Mesendoderm (in vitro differentiated cells): ENCODE measurements at regions not wholly inside any gene's neighbourhood (a gene's known extent, or its start where the extent isn't known, plus 50 kb on each side); places are given as distances from the start of the nearest gene placed in this dataset.

Experiments
- DNase-seq: peaks from one replicate; pipeline ENCODE4 v3.0.0; 2013
- H2AK5ac ChIP-seq: 2 replicates; pipeline ENCODE4 v1.6.1; 2013; ENCODE audit warnings: low read length, inconsistent platforms
- H2BK120ac ChIP-seq: 2 replicates; pipeline ENCODE4 v1.6.1; 2013; ENCODE audit warnings: low read depth, mild to moderate bottlenecking, low read length, moderate library complexity, mixed read lengths
- H2BK15ac ChIP-seq: replicated peaks from 2 replicates; pipeline ENCODE4 v1.6.1; 2013; ENCODE audit warnings: low read depth, mild to moderate bottlenecking, moderate library complexity
- H2BK5ac ChIP-seq: 2 replicates; pipeline ENCODE4 v1.6.1; 2013; ENCODE audit warnings: low read length, inconsistent platforms
- H3K18ac ChIP-seq: 2 replicates; pipeline ENCODE4 v1.6.1; 2013; ENCODE audit warnings: mild to moderate bottlenecking, low read length, mixed read lengths
- H3K23ac ChIP-seq: one replicate; pipeline ENCODE4 v1.6.1; 2013; ENCODE audit warnings: low read length
- H3K27ac ChIP-seq: 2 replicates; pipeline ENCODE4 v1.5.1; 2013; ENCODE audit warnings: low read depth, mild to moderate bottlenecking, inconsistent platforms, low read length, moderate library complexity
- H3K27me3 ChIP-seq: 2 replicates; pipeline ENCODE4 v1.6.1; 2013; ENCODE audit warnings: low read length, control low read depth, mild to moderate bottlenecking, inconsistent platforms; ENCODE audit not compliant: insufficient read depth, poor library complexity
- H3K36me3 ChIP-seq: 2 replicates; pipeline ENCODE4 v1.6.1; 2013; ENCODE audit warnings: low read length, inconsistent platforms; ENCODE audit not compliant: control insufficient read depth, insufficient read depth
- H3K4ac ChIP-seq: one replicate; pipeline ENCODE4 v1.6.1; 2013; ENCODE audit warnings: low read depth, mild to moderate bottlenecking, low read length, moderate library complexity
- H3K4me1 ChIP-seq: 2 replicates; pipeline ENCODE4 v1.6.1; 2013; ENCODE audit warnings: low read depth, low read length, inconsistent platforms; ENCODE audit not compliant: control insufficient read depth
- H3K4me2 ChIP-seq: 2 replicates; pipeline ENCODE4 v1.6.1; 2013; ENCODE audit warnings: low read length
- H3K4me3 ChIP-seq: 2 replicates; pipeline ENCODE4 v1.5.1; 2013; ENCODE audit warnings: mild to moderate bottlenecking, low read length
- H3K56ac ChIP-seq: one replicate; pipeline ENCODE4 v1.6.1; 2013; ENCODE audit warnings: low read length
- H3K79me1 ChIP-seq: 2 replicates; pipeline ENCODE4 v1.6.1; 2013; ENCODE audit warnings: low read length, inconsistent platforms
- H3K79me2 ChIP-seq: 2 replicates; pipeline ENCODE4 v1.6.1; 2013; ENCODE audit warnings: mild to moderate bottlenecking, low read length; ENCODE audit not compliant: control insufficient read depth, insufficient read depth
- H3K9ac ChIP-seq: 2 replicates; pipeline ENCODE4 v1.6.1; 2013; ENCODE audit warnings: low read length, inconsistent platforms
- H4K5ac ChIP-seq: one replicate; pipeline ENCODE4 v1.6.1; 2013; ENCODE audit warnings: low read length
- H4K8ac ChIP-seq: one replicate; pipeline ENCODE4 v1.6.1; 2013; ENCODE audit warnings: low read depth, mild to moderate bottlenecking, control low read depth, low read length, moderate library complexity
- WGBS: extraction: QIAGEN DNeasy Blood & Tissue Kit; methylation state at CpG from one replicate; pipeline ENCODE4 v1.1.7; 2013; ENCODE audit warnings: low lambda C conversion rate, missing lambda C conversion rate; ENCODE audit not compliant: insufficient coverage; ENCODE audit errors: extremely low coverage; 5-methylcytosine and 5-hydroxymethylcytosine counted together

- WGBS: no CpG with 5 or more reads among the region's 2 CpGs
Observed at GRCh38 chr22:22996511-22997261, 73.6 kb upstream of the GNAZ start.

GRCh38 chr22:22997262-22997898, 72.9 kb upstream of the GNAZ start:
- H3K27me3 ChIP-seq: no peaks in the 10 kb centered on the region
- H2BK5ac ChIP-seq: no peak overlapping the region
- no peak overlapping the region for H3K56ac ChIP-seq
- H3K18ac ChIP-seq: no peak overlapping the region
- no peak overlapping the region for H3K23ac ChIP-seq
- no peaks in the 10 kb centered on the region for H3K4me1 ChIP-seq
- H2BK15ac ChIP-seq: no peak overlapping the region
- no peak overlapping the region for H3K27ac ChIP-seq
- H3K36me3 ChIP-seq: no peaks in the 10 kb centered on the region
- no peak overlapping the region for H2AK5ac ChIP-seq
- no peaks in the 10 kb centered on the region for H3K79me2 ChIP-seq
- H4K5ac ChIP-seq: no peak overlapping the region
- no peak overlapping the region for H3K4ac ChIP-seq
- no peak overlapping the region for H3K9ac ChIP-seq
- no peak for DNase-seq
- H2BK120ac ChIP-seq: no peak overlapping the region
- no peak overlapping the region for H3K4me2 ChIP-seq
- no peak overlapping the region for H4K8ac ChIP-seq
- H3K4me3 ChIP-seq: no peak overlapping the region
- no peaks in the 10 kb centered on the region for H3K79me1 ChIP-seq

More at GRCh38 chr22:22996511-22997261, 73.6 kb upstream of the GNAZ start:
- Histone ChIP-seq H3K23ac (no peak overlapping the region), H3K4me3 (no peak overlapping the region), H2BK15ac (no peak overlapping the region), H3K18ac (no peak overlapping the region), H4K5ac (no peak overlapping the region), H2BK5ac (no peak overlapping the region), H3K4me2 (no peak overlapping the region), H3K27ac (no peak overlapping the region), H3K79me2 (no peaks in the 10 kb centered on the region), H3K56ac (no peak overlapping the region), H3K27me3 (no peaks in the 10 kb centered on the region), H2AK5ac (no peak overlapping the region), H2BK120ac (no peak overlapping the region), H3K36me3 (no peaks in the 10 kb centered on the region), H3K4ac (no peak overlapping the region), H3K4me1 (no peaks in the 10 kb centered on the region), H4K8ac (no peak overlapping the region), H3K9ac (no peak overlapping the region), H3K79me1 (no peaks in the 10 kb centered on the region)
- no peak for DNase-seq

DNA sequence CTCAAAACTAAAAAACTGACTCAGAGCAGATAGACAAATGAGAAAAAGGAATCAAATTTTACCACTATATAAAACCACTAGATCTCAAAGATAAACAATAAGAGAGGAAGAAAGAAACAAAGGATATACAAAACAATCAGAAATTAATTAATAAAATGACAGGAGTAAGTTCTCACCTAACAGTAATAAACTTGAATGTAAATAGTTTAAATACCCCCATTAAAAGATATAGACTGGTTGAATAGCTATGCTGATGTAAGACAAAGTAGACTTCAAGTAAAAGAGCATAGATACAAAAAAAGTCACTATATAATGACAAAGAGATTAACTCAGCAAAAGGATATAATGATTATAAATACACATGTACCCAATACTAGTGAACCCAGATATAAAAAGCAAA, 72.3 kb upstream of the GNAZ start:
- Histone ChIP-seq H3K4me1 (no peaks in the 10 kb centered on the region), H2BK120ac (no peak overlapping the region), H3K27me3 (no peaks in the 10 kb centered on the region), H3K79me2 (no peaks in the 10 kb centered on the region), H3K36me3 (no peaks in the 10 kb centered on the region), H3K4ac (no peak overlapping the region), H3K18ac (no peak overlapping the region), H3K56ac (no peak overlapping the region), H4K5ac (no peak overlapping the region), H3K79me1 (no peaks in the 10 kb centered on the region), H3K9ac (no peak overlapping the region), H3K4me3 (no peak overlapping the region), H4K8ac (no peak overlapping the region), H2AK5ac (no peak overlapping the region), H3K23ac (no peak overlapping the region), H2BK5ac (no peak overlapping the region), H3K27ac (no peak overlapping the region), H2BK15ac (no peak overlapping the region), H3K4me2 (no peak overlapping the region)
- DNase-seq: no peak

- H3K27me3 ChIP-seq: no peaks in the 10 kb centered on the region
- WGBS: no CpG with 5 or more reads among the region's 2 CpGs
Observed at GRCh38 chr22:22999523-22999922, 70.8 kb upstream of the GNAZ start.

GRCh38 chr22:23000657-23001347, 69.5 kb upstream of the GNAZ start:
- Histone ChIP-seq H3K4me3 (no peak overlapping the region), H2BK120ac (no peak overlapping the region), H3K79me1 (no peaks in the 10 kb centered on the region), H3K27me3 (no peaks in the 10 kb centered on the region), H3K4me2 (no peak overlapping the region), H2BK15ac (no peak overlapping the region), H3K79me2 (no peaks in the 10 kb centered on the region), H3K4ac (no peak overlapping the region), H3K9ac (no peak overlapping the region), H3K18ac (no peak overlapping the region), H2BK5ac (no peak overlapping the region), H3K36me3 (no peaks in the 10 kb centered on the region), H3K56ac (no peak overlapping the region), H4K8ac (no peak overlapping the region), H4K5ac (no peak overlapping the region), H3K4me1 (no peaks in the 10 kb centered on the region), H3K27ac (no peak overlapping the region), H2AK5ac (no peak overlapping the region), H3K23ac (no peak overlapping the region)
- WGBS: no CpG with 5 or more reads among the region's 2 CpGs
- DNase-seq: no peak

More at GRCh38 chr22:22999523-22999922, 70.8 kb upstream of the GNAZ start:
- Histone ChIP-seq H3K56ac (no peak overlapping the region), H2BK15ac (no peak overlapping the region), H3K79me2 (no peaks in the 10 kb centered on the region), H3K18ac (no peak overlapping the region), H3K9ac (no peak overlapping the region), H3K79me1 (no peaks in the 10 kb centered on the region), H2BK120ac (no peak overlapping the region), H3K23ac (no peak overlapping the region), H3K4ac (no peak overlapping the region), H2AK5ac (no peak overlapping the region), H3K4me1 (no peaks in the 10 kb centered on the region), H3K4me2 (no peak overlapping the region), H4K5ac (no peak overlapping the region), H3K36me3 (no peaks in the 10 kb centered on the region), H3K27ac (no peak overlapping the region), H2BK5ac (no peak overlapping the region), H3K4me3 (no peak overlapping the region), H4K8ac (no peak overlapping the region)
- no peak for DNase-seq
